Activated CD4-positive, alpha-beta T cell treated with anti-CD3 and anti-CD28 coated beads for 24 hours (primary cell): ENCODE measurements at regions not wholly inside any gene's neighbourhood (a gene's known extent, or its start where the extent isn't known, plus 50 kb on each side); places are given as distances from the start of the nearest gene placed in this dataset.
"Not testable (repeated sequence)": the region's sequence is repeated elsewhere in the genome, so short reads cannot be mapped to it uniquely, and the experiment has no call there.

Experiments
- DNase-seq, 2 donors: peaks; one replicate each; pipeline ENCODE4 v3.0.0-alpha.2; 2020; ENCODE audit warnings: low read depth in 2 of 2

DNA sequence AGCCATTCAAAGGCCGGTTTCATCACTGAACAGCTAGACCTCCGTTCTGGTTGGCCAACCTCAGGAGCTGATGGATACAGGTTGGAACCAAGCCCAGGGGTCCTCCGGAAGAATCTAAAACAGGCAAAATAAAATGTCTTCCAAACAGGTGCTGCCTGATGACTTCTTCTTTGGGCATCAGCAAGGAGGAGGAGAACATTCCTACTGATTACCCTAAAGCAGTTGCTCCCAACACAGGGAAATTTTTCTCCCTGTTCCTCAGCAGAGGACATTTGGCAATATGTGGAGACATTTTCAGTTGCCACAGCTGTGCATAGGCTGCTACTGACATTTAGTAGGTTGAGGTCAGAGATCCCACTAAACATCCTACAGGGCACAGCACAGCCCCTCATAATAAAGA, 319.3 kb upstream of the PPARGC1A start:
- no peak for DNase-seq

DNA sequence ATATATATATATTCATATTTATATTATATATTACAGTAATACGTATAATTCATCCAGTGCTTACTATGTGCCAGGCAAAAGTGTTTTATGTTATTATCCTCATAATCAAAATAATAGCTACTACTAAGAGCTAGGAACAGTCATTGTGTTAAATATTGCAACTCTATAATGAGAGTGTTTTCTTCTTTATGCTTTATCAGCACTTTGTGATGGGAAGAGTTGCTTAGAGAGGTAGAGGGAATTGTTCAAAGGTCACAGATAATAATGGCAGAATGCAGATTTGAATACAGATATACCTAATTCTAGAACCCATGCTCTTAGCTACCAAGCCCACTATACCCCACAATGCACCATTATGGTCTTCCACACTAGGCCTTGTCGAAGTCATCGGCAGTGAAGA, 318.8 kb upstream of the PPARGC1A start:
- DNase-seq = no peak

DNA sequence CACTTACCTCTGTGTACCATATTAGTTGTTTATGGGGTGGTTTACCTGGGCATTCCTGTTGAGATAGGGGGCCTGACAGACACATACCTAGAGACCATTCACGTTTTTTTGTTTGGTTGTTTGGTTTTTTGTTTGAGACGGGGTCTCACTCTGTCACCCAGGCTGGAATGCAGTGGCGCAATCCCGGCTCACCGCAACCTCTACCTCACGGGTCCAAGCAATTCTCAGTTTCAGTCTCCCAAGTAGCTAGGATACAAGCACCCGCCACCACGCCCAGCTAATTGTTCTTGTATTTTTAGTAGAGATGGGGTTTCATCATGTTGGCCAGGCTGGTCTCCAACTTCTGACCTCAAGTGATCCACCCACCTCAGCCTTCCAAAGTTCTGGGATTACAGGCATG, 314.9 kb upstream of the PPARGC1A start:
- DNase-seq = not testable (repeated sequence)

DNA sequence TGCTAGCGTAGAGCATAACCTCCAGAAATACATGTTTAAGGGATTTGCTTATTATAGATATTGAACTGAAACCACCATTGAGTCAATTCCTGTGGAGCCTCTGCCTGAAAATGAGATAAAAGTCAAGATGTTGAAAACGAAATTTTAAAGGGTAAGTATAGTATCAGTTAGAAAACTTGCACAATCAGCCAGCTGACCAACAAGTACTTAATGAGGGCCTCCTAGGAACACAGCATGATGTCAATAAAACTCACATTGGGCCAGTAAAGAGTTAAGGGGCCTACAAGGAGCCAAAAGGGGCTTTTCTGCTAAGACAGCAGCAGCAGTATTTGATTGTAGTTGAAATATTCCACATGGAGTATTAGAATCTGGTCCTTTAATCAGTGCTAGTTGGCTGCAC, 314.1 kb upstream of the PPARGC1A start:
- no peak for DNase-seq

DNA sequence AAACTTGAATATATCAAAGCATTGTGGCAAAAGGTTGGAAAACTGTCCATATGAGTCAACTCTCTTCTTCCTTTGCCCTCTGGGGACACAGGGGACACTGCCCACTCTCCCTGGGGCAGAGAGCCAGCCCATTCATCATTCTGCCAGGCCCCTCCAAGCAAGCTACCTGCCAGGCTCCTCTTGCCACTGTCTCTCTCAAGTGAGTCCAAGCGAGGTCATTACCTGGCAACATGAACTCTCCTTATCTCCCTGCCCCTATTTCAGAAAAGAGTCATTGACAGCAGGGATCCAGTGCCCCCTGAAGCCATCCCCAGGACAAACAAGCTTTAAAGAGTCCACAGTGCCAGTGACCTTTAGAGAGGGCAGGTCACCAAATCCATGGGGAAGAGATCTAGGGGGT, 312.7 kb upstream of the PPARGC1A start:
- no peak for DNase-seq

DNA sequence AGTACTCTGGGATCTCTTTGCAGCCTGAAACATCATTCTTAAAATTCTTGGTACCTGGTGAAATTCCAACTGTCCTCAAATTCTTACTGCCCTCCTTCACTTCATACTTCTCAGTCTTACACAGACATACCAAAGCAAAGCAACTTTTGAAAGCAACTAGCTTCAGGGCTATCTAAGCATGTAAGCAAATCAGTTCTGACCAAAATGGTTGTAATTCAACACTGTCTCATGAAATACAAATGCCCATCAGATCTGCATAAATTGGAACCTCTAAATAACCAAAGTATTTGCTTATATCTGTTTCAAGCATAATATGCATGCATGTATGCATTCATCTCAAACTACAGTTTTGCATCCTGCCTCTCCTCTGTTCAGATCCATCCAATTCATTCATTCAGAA, 308.1 kb upstream of the PPARGC1A start:
- no peak for DNase-seq

DNA sequence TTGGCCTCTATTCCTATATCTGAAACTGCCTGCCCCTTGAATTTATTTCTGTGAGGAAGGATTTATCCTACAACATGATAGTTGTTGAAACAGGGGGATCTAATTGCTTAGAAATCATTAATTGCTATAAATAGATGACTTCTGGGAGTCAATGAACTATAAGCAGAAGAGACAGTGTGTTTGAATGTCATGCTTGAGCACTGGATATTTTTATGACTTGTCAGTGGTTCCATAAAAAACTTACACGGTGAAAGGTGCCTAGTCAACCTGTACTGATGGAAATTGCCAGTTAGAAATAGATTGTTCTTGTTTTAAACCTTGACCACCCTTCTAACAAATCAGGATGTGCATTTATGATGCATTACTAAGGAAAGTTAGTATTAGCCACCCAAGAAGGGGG, 306.9 kb upstream of the PPARGC1A start:
- no peak for DNase-seq

DNA sequence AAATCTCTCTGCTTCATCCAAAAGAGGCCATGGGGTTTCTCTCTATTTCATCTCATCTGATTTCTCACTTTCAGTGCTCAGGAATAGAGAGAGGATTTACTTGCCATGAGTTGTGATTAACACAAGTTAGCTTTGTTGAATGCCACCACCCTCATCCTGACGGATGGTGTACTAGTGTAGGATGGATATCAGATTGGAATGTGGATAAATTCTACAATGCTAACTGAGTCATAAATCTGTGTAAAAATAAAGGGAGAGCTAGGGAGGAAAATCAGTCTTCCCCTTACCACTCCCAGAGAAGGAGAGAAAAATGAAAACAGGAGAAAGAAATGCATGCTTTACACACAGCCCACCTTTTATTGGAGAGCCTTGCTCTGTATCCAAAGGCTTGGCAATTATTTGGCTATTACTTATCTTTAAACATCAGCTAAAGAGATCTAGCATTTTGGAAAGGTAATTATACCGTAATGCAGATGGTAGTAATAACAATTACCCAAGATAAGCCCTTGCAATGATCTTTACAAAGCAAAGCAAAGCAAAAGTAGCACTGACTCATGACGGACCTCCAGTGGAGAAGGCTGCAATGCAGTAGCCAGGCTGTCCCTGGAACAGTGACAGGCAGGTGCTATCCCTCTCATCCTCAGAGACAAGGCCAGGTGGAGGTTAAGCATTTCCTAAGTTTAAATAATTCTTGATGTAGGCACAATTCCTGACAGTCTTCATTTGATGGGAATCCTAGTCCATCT, 306.3 kb upstream of the PPARGC1A start:
- no peak for DNase-seq

DNA sequence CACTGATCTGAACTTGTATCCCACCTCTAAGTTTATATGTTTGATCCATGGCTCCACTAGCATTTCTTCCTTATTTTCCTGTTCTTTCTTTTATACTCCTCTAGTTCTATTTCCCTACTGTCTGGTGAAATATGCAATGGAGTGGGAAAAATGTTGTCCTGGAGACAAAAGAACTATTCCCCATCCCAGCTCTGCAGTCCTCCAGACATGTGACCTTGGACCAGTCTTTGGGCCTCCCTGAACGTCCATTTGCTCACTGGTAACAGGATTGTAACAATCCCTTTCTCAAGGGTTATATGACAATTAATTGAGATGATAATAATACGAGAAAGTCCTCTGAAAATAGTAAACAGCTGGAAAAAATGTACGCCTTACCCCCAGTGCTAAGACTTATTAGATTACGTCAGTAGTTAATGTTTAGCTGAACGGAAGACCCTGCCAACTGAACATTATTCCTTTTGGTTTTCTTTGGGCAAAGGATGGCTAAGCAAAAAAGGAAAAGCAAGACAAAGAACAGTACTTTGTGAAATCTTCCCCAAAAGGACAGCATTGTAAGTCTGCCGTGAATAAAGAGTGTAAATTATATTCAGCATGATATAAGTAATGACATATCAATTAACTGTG, 302.3 kb upstream of the PPARGC1A start:
- no peak for DNase-seq

DNA sequence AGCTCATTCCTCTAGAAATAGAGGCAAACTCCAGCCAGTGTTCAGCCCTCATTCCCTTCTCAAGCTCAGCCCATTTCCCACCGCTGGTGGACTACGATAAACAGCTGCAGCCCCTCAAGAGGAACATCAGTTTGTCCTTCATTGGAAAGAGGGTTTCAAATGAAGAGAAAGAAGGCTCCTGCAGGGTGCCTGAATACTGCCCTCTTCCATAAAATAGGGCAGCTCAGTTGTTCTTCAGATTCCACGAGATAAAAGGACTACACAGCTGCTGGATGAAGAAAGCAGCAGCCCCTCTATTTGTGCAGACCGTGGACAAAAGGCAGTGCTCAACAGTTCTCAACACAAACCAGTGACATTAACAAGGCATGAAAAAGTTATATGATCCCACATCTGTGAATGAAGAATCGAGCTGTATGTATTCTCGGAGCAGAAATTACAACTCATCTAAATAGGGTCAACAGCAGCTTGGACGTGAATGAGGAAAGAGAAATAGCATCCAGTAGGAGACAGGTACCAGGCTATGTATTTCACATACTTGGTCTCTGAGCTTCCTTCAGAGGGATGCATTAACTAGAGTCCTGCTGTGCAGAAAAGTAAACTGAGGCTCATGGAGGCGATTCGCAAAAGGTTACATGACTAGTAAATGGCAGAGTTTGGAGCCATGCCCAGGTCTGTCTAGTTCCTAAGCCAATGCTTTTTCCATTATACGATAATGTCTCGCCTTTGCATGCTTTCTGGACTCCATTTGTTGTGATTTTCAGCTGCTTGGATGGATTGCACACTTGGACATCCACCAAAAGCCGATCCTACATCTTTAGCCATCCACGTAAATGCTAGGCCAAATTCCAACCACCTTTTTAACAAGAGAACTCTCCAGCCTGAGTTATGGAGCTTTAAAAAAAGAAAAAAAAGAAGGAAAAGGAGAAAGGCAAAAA, 301.2 kb upstream of the PPARGC1A start:
- no peak for DNase-seq

DNA sequence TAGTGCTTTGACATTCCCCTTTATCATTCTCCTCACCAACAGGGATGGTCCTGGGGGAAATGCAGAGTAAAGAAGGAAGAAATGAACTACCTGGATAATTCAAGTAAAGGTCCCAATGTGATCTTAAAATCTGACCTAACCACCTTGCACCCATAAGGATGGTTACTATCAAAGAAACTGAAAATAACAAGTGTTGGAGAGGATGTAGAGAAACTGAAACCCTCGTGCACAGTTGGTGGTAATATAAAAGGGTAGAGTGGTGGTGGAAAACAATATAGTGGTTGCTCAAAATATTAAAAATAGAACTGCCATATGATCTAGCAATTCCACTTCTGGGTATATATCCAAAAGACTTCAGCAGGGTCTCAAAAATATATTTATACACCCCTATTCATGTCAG, 298.6 kb upstream of the PPARGC1A start:
- no peak for DNase-seq

DNA sequence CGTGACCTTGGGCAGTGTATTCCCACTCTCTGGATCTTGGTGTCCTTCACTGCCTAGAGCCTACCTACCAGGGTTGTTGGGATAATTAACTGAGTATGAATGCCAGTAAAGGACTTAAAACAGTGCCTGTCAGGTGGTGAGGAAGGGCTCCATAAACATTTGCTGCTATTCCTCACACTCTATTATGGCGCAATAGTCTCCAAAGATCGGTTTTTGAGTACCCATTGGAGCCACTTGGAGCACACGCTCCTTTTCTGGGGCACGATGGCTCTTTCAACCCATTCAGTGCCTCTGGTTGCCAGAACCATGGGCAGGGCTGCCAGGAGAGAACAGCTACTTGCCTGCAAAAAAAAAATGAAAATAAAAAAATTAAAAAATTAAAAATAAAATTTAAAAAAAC, 296.6 kb upstream of the PPARGC1A start:
- DNase-seq = no peak

DNA sequence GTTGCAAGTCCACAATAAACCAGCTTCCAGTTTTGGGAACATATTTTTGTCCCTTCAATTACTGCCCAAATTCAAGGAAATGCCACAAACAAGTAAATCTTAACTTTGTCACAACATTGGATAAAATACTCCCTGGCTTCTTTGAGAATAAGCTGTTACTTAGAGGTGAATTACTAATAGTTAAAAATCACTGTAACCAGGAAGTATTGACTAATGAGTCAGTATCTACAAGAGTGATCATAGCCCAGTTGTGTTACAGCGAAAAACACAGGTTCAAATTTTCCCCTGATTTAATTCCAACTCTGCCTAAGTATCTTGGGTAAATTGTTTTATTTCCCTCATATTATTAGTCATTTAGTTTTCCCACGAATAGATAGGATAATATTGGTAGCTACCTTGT, 291.2 kb upstream of the PPARGC1A start:
- no peak for DNase-seq

DNA sequence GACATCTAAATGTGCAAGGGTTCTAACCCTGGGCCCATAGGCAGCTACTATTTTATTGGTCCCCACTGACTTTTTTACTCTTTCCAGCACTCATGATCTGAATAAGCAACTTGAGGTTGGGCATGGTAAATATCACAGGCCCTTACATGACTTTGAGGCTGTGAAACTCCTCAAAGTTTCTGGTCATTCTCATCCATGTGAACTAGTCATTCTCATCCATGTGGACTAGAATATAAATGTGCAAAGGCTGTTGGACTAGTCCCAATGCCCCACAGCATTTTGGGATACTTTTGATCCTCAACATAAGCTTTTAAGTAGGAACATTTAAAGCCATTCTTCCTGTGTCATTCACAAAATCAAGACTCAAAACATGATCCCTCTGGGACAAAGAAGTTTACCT, 290.7 kb upstream of the PPARGC1A start:
- DNase-seq = no peak

DNA sequence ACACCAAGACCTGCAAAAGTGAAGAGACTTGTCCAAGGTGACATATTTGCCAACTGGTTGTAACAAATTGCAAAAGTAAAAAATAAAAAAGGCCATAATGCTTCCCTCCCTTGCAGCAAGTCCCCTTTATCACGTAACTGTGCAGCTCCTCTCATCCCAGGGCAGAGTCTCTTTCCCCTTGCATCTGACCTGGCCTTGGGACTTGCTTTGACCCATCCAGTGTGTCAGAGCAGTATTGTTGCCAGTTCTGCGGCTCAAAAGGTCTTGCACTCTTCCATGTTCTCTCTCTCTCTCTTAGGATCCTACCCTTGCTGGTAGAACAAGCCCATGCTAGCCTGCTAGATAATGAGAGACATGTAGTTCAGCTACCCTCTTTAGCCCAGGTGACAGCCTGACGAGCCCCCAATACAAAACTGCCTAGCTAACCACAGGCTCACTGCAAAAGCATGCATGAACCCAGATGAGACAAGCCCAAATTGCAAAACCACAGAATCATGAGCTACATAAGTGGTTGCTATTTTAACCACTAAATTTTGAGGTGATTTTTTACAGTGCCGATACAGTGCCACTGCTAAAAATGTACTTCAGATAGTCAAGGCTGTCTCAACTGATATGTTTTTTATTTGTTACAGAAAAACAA, 289.5 kb upstream of the PPARGC1A start:
- no peak for DNase-seq

DNA sequence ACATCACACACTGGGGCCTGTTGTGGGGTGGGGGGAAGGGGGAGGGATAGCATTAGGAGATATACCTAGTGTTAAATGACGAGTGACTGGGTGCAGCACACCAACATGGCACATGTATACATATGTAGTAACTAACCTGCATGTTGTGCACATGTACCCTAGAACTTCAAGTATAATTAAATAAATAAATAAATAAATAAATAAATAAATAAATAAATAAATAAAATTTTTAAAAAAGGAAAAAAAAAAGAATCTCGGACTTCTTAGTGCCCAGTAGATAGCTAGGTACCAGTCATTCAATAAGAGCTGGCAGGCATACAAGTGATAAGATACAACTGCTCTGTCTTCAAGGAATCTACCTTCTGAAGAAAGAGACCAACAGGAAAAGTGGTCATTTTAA, 287.6 kb upstream of the PPARGC1A start:
- not testable (repeated sequence) for DNase-seq

DNA sequence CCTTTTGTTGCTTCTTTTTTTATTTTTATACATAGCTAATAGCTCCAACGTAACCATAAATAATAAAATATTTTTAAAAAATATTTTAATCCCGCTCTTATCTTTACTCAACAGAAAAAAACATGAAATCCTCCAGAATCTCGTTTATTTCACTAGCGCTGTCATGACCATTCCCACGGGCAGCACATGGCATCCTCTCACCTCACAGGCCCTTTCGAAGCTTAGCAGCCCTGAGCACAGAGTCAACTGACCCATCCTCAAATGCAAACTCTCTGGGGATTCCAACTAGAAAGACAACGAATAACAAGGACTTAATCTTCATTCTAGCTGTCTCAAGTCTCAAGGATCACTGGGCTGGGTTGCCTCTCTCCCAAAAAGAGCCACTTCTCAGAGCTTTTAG, 285.9 kb upstream of the PPARGC1A start:
- no peak for DNase-seq

DNA sequence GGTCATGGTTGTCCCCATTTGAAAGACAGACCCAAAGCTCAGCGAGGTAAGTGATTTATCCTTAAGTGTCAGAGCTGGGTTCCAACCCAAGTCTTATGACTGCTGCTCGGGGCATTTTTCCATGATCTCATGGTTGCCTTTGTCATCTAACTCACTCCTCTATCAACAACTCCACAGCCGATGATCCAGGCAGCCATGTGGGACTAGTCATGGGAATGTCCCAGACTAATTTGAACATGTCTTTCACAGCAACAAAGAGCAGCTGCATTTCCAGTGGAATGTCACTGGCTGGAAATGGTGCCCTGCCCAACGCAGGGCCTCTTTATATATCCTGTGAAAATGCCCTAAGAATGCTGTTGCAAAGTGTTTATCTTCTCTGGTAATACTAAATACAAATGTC, 284.8 kb upstream of the PPARGC1A start:
- DNase-seq = no peak

DNA sequence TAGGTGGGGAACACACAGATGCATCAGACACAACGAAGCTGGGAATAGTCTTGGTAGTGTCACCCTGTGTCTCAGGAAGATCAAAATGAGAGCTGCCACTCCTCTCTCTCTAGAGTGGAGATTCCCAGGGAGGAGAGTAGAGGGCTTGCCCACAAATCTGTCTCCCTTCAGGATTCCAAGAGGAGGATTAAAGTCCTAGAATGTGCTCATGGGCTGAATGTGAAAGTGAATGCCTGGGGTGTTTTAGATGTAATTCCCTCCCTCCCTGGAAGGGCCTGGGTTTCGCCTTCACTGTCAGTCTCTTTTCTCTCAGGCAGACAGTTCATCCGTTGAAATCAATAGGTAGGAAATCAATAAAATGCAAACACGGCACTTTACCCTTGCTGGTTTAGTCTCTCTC, 282.6 kb upstream of the PPARGC1A start:
- no peak for DNase-seq

DNA sequence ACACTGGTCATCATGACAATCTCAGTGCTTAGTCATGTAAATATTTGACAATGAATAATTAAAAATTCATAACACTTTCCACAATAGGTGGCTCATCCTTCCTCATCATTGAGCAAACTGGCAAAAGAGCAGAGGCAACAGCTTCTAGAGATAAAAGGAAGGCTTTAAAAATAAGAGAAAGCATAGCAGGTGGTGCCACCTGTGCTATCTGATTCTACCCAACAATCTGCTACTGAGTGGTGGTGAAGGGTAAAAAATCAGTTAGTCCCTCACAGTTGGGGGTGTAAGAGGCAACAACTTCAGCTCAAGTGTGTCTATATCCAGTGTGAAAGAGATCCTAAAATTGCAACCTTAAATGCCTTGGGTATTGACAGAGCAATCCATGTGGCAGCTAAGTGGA, 280.1 kb upstream of the PPARGC1A start:
- DNase-seq = no peak

DNA sequence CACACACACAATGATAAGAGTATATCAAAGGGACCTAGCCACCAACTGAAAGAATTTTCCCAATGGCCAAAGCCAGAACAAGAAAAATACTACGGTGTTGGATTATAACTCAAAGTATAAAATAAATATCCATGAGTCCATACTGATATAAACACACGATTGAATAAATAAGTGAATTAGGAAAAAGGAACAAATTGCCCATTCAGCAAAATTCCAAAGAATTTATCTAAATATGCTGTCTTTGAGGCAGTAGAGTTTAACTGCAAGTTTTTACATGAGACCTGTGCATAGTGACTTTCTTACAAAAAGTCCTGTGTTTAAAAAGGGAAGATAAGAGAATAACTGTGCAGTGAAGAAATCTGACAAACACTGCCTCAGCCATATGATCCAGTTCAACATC, 278.8 kb upstream of the PPARGC1A start:
- no peak for DNase-seq

DNA sequence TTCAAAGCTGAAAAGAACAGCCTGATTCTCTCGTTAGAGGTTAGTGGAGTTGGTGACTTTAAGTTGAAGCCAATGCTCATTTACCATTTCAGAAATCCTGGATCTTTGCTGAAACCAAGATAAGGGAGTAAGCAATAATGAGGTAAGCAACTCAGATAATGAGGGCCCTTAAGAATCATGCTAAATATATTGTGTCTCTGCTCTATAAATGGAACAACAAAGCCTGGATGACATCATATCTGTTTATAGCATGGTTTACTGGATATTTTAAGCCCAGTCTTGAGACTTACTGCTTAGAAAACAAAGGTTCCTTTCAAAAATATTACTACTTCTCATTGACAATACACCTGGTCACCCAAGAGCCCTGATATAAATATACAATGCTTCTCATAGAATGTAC, 276.7 kb upstream of the PPARGC1A start:
- no peak for DNase-seq
